ENCODE measurements at regions not wholly inside any gene's neighbourhood (a gene's known extent, or its start where the extent isn't known, plus 50 kb on each side); places are given as distances from the start of the nearest gene placed in this dataset.
"Not testable (repeated sequence)": the region's sequence is repeated elsewhere in the genome, so short reads cannot be mapped to it uniquely, and the experiment has no call there.

GRCh38 chr4:159420162-159421057 is 317.5 kb downstream of the RAPGEF2 start:
- TF ChIP-seq CTCF (IDR thresholded peaks at IDR 0.05; ENCODE audit: control extremely low read depth, extremely low read depth, low read depth, missing control alignments): no peak
- DNase-seq (ENCODE audit: extremely low spot score): no peak
- POLR2A ChIA-PET: no interaction called here
- CTCF ChIA-PET: interaction anchor here (0.8 to 3.7 kb wide), 2 partner anchors 8 to 9 kb away, joined by 3 to 15 read pairs; no protein-coding TSS in a partner anchor

GRCh38 chr4:159421058-159421419 is 318.2 kb downstream of the RAPGEF2 start:
- DNase-seq (ENCODE audit: extremely low spot score); POLR2A ChIA-PET: not testable (repeated sequence)
- CTCF ChIA-PET: interaction anchor here (3.7 kb wide), 1 partner anchor 10 kb away, joined by 15 read pairs; no protein-coding TSS in a partner anchor

GRCh38 chr4:159422019-159422418 is 319.1 kb downstream of the RAPGEF2 start:
- ChIA-PET CTCF (interaction anchor here (0.8 to 3.7 kb wide), 2 partner anchors 9 to 11 kb away, joined by 3 to 15 read pairs; no protein-coding TSS in a partner anchor), POLR2A (no interaction called here)
- TF ChIP-seq CTCF (IDR thresholded peaks at IDR 0.05; ENCODE audit: control extremely low read depth, extremely low read depth, low read depth, missing control alignments): no peak
- DNase-seq (ENCODE audit: extremely low spot score): no peak

- no peak for DNase-seq (ENCODE audit: extremely low spot score)
- POLR2A ChIA-PET: no interaction called here
- no peak for TF ChIP-seq CTCF (IDR thresholded peaks at IDR 0.05; ENCODE audit: control extremely low read depth, extremely low read depth, low read depth, missing control alignments)
- CTCF ChIA-PET: interaction anchor here (3.7 kb wide), 1 partner anchor 12 kb away, joined by 15 read pairs; no protein-coding TSS in a partner anchor
These were observed 319.7 kb downstream of the RAPGEF2 start for GRCh38 chr4:159422626-159423025.

- CTCF ChIA-PET: no interaction called here
These were observed 322.9 kb downstream of the RAPGEF2 start for GRCh38 chr4:159425737-159426305.

GRCh38 chr4:159428293-159428692 is 325.4 kb downstream of the RAPGEF2 start:
- ChIA-PET CTCF (interaction anchor here (1.3 kb wide), 1 partner anchor 8 kb away, joined by 3 read pairs; no protein-coding TSS in a partner anchor), POLR2A (no interaction called here)
- TF ChIP-seq CTCF (IDR thresholded peaks at IDR 0.05; ENCODE audit: control extremely low read depth, extremely low read depth, low read depth, missing control alignments): no peak
- no peak for DNase-seq (ENCODE audit: extremely low spot score)

More at GRCh38 chr4:159425737-159426305, 322.9 kb downstream of the RAPGEF2 start:
- no peak for TF ChIP-seq CTCF (IDR thresholded peaks at IDR 0.05; ENCODE audit: control extremely low read depth, extremely low read depth, low read depth, missing control alignments)
- DNase-seq (ENCODE audit: extremely low spot score): no peak
- POLR2A ChIA-PET: no interaction called here
